Caco-2 (cell line): ENCODE measurements at regions not wholly inside any gene's neighbourhood (a gene's known extent, or its start where the extent isn't known, plus 50 kb on each side); places are given as distances from the start of the nearest gene placed in this dataset.

ENCODE experiments used
- BruUV-seq: library from RNA; stranded (reverse); fragments of 400-500 nt; replicated peaks from 2 replicates; lab custom pipeline; 2021; lab: Mats Ljungman, UMichigan
- CTCF ChIA-PET: fragments of 300-600 bp; sonication (Branson Sonifier 250); formaldehyde crosslinking; loops from one replicate; lab custom pipeline; 2022; ENCODE audit warnings: antibody characterized with exemption; lab: Charles Lee
- POLR2A ChIA-PET: fragments of 300-600 bp; sonication (Branson Sonifier 250); formaldehyde crosslinking; loops from one replicate; lab custom pipeline; 2022; ENCODE audit warnings: antibody characterized with exemption; lab: Charles Lee
- DNase-seq, 2 experiments: peaks; one replicate each; pipeline versions ENCODE4 v3.0.0 to v3.0.0-alpha.2; 2020 to 2022
- H3K27me3 ChIP-seq: replicated peaks from 2 replicates; pipeline ENCODE4 v1.6.0; 2011; ENCODE audit warnings: low read length; ENCODE audit not compliant: control insufficient read depth, insufficient read depth
- H3K36me3 ChIP-seq: 2 replicates; pipeline ENCODE4 v1.5.1; 2011; ENCODE audit warnings: low read length; ENCODE audit not compliant: control insufficient read depth, insufficient read depth
- H3K4me1 ChIP-seq: fragments of 250-450 bp; sonication (Bioruptor Pico); 2 replicates; pipeline ENCODE4 v1.5.1; 2020; ENCODE audit warnings: mild to moderate bottlenecking
- H3K4me3 ChIP-seq: 2 replicates; pipeline ENCODE4 v1.5.1; 2011; ENCODE audit warnings: low read depth, mild to moderate bottlenecking, control low read depth, low read length
- H3K9me3 ChIP-seq: fragments of 250-450 bp; sonication (Bioruptor Pico); 2 replicates; pipeline ENCODE4 v1.5.1; 2020; ENCODE audit warnings: mild to moderate bottlenecking, moderate library complexity
- H3K27ac Mint-ChIP-seq: one replicate; pipeline ENCODE4 v1.8.0; 2022; ENCODE audit warnings: mixed read lengths; ENCODE audit not compliant: unreplicated experiment
- H3K27me3 Mint-ChIP-seq: one replicate; pipeline ENCODE4 v1.8.0; 2022; ENCODE audit warnings: mixed read lengths; ENCODE audit not compliant: insufficient read depth, unreplicated experiment
- H3K36me3 Mint-ChIP-seq: one replicate; pipeline ENCODE4 v1.8.0; 2022; ENCODE audit warnings: mild to moderate bottlenecking, mixed read lengths; ENCODE audit not compliant: insufficient read depth, unreplicated experiment
- H3K4me1 Mint-ChIP-seq: one replicate; pipeline ENCODE4 v1.8.0; 2022; ENCODE audit warnings: low read depth, mixed read lengths; ENCODE audit not compliant: unreplicated experiment
- H3K4me3 Mint-ChIP-seq: one replicate; pipeline ENCODE4 v1.8.0; 2022; ENCODE audit warnings: mild to moderate bottlenecking, moderate library complexity, mixed read lengths; ENCODE audit not compliant: unreplicated experiment
- H3K9me3 Mint-ChIP-seq: one replicate; pipeline ENCODE4 v1.8.0; 2022; ENCODE audit warnings: mixed read lengths; ENCODE audit not compliant: unreplicated experiment
- CTCF ChIP-seq, 2 experiments: fragments of 200-600 bp in 1 of 2; IDR thresholded peaks; 1 replicate in 1 of 2; 2 replicates in 1 of 2; pipeline versions ENCODE4 v1.5.1 to v1.8.0; 2011 to 2022; ENCODE audit warnings: antibody characterized with exemption in 1 of 2, control low read depth in 1 of 2, inconsistent platforms in 1 of 2, low read depth in 1 of 2, low read length in 1 of 2, mild to moderate bottlenecking in 1 of 2, moderate library complexity in 1 of 2; ENCODE audit not compliant: insufficient read depth in 1 of 2, severe bottlenecking in 1 of 2, unreplicated experiment in 1 of 2
- intact Hi-C: fragments of 100-400 bp; cut with micrococcal nuclease; formaldehyde crosslinking; loops from one replicate; pipeline ENCODE4 v1.10.0; 2022; ENCODE audit not compliant: unreplicated experiment

GRCh38 chr5:2898661-2899060 is 147.2 kb upstream of the IRX2 start:
- H3K4me1 ChIP-seq, result no peaks in the 10 kb centered on the region
- no peak overlapping the region for H3K4me3 ChIP-seq
- TF ChIP-seq CTCF (IDR thresholded peaks at IDR 0.05; ENCODE audit: insufficient read depth in 1 of 2, low read depth in 1 of 2, low read length in 1 of 2, severe bottlenecking in 1 of 2, unreplicated experiment in 1 of 2), result no peak
- no peaks in the 10 kb centered on the region for H3K27me3 ChIP-seq
- Mint-ChIP-seq H3K9me3 (no peaks in the 10 kb centered on the region), H3K4me3 (no peak overlapping the region), H3K36me3 (no peaks in the 10 kb centered on the region), H3K4me1 (no peaks in the 10 kb centered on the region), H3K27me3 (peaks cover 14% of the 10 kb centered on the region), H3K27ac (no peak overlapping the region)
- BruUV-seq, result no TSS peak
- intact Hi-C loops, result no loop called here
- no peaks in the 10 kb centered on the region for H3K9me3 ChIP-seq
- CTCF ChIA-PET, result no interaction called here
- POLR2A ChIA-PET, result no interaction called here
- DNase-seq, result no peak
- H3K36me3 ChIP-seq, result no peaks in the 10 kb centered on the region

- no peak overlapping the region for H3K4me3 ChIP-seq
- no peaks in the 10 kb centered on the region for H3K36me3 ChIP-seq
- no peaks in the 10 kb centered on the region for H3K4me1 ChIP-seq
- H3K27me3 ChIP-seq, result no peaks in the 10 kb centered on the region
- no peak for TF ChIP-seq CTCF (IDR thresholded peaks at IDR 0.05; ENCODE audit: insufficient read depth in 1 of 2, low read depth in 1 of 2, low read length in 1 of 2, severe bottlenecking in 1 of 2, unreplicated experiment in 1 of 2)
- DNase-seq, result no peak
- Mint-ChIP-seq H3K27ac (no peak overlapping the region), H3K36me3 (no peaks in the 10 kb centered on the region), H3K9me3 (no peaks in the 10 kb centered on the region), H3K4me1 (no peaks in the 10 kb centered on the region), H3K4me3 (no peak overlapping the region), H3K27me3 (peaks cover 14% of the 10 kb centered on the region)
- intact Hi-C loops, result no loop called here
- CTCF ChIA-PET, result no interaction called here
- POLR2A ChIA-PET, result no interaction called here
- no peaks in the 10 kb centered on the region for H3K9me3 ChIP-seq
- BruUV-seq, result no TSS peak
These were observed 145.9 kb upstream of the IRX2 start for GRCh38 chr5:2897276-2897961.

GRCh38 chr5:2896371-2897275 is 145.1 kb upstream of the IRX2 start:
- no peak for DNase-seq
- H3K36me3 ChIP-seq, result no peaks in the 10 kb centered on the region
- no peaks in the 10 kb centered on the region for H3K9me3 ChIP-seq
- no peak overlapping the region for H3K4me3 Mint-ChIP-seq
- no peak for TF ChIP-seq CTCF (IDR thresholded peaks at IDR 0.05; ENCODE audit: insufficient read depth in 1 of 2, low read depth in 1 of 2, low read length in 1 of 2, severe bottlenecking in 1 of 2, unreplicated experiment in 1 of 2)
- POLR2A ChIA-PET, result no interaction called here
- intact Hi-C loops, result no loop called here
- CTCF ChIA-PET, result interaction anchor here (0.6 kb wide), 1 partner anchor 345 kb away, joined by 3 read pairs; no protein-coding TSS in a partner anchor
- peaks cover 12% of the 10 kb centered on the region for H3K27me3 Mint-ChIP-seq
- no peaks in the 10 kb centered on the region for H3K36me3 Mint-ChIP-seq
- H3K4me1 Mint-ChIP-seq, result no peaks in the 10 kb centered on the region
- H3K9me3 Mint-ChIP-seq, result no peaks in the 10 kb centered on the region
- H3K4me1 ChIP-seq, result no peaks in the 10 kb centered on the region
- no peak overlapping the region for H3K27ac Mint-ChIP-seq
- BruUV-seq, result no TSS peak
- H3K4me3 ChIP-seq, result no peak overlapping the region
- no peaks in the 10 kb centered on the region for H3K27me3 ChIP-seq
